ENCODE measurements at regions not wholly inside any gene's neighbourhood (a gene's known extent, or its start where the extent isn't known, plus 50 kb on each side); places are given as distances from the start of the nearest gene placed in this dataset.

GRCh38 chr10:105681051-105681450, 1040.0 kb downstream of the SORCS3 start:
- intact Hi-C loops (cut with micrococcal nuclease) = no loop called here

- intact Hi-C loops (cut with micrococcal nuclease) = no loop called here
Observed at GRCh38 chr10:105679781-105680180, 1038.7 kb downstream of the SORCS3 start.

- intact Hi-C loops (cut with micrococcal nuclease) = no loop called here
Observed at GRCh38 chr10:105675333-105675732, 1034.2 kb downstream of the SORCS3 start.

GRCh38 chr10:105674448-105674847, 1033.4 kb downstream of the SORCS3 start:
- intact Hi-C loops (cut with micrococcal nuclease) = no loop called here

GRCh38 chr10:105658696-105659095, 1017.6 kb downstream of the SORCS3 start:
- intact Hi-C loops (cut with micrococcal nuclease) = no loop called here

- intact Hi-C loops (cut with micrococcal nuclease) = no loop called here
Observed at GRCh38 chr10:105656856-105657255, 1015.8 kb downstream of the SORCS3 start.

GRCh38 chr10:105650306-105650705, 1009.2 kb downstream of the SORCS3 start:
- intact Hi-C loops (cut with micrococcal nuclease) = no loop called here

GRCh38 chr10:105647354-105647753, 1006.3 kb downstream of the SORCS3 start:
- intact Hi-C loops (cut with micrococcal nuclease) = no loop called here

- intact Hi-C loops (cut with micrococcal nuclease) = no loop called here
Observed at GRCh38 chr10:105644978-105645377, 1003.9 kb downstream of the SORCS3 start.

GRCh38 chr10:105644559-105644958, 1003.5 kb downstream of the SORCS3 start:
- intact Hi-C loops (cut with micrococcal nuclease) = no loop called here

- intact Hi-C loops (cut with micrococcal nuclease) = no loop called here
Observed at GRCh38 chr10:105644091-105644490, 1003.0 kb downstream of the SORCS3 start.

- intact Hi-C loops (cut with micrococcal nuclease) = no loop called here
Observed at GRCh38 chr10:105643660-105644059, 1002.6 kb downstream of the SORCS3 start.

GRCh38 chr10:105634281-105634680, 993.2 kb downstream of the SORCS3 start:
- intact Hi-C loops (cut with micrococcal nuclease) = no loop called here

- intact Hi-C loops (cut with micrococcal nuclease) = no loop called here
Observed at GRCh38 chr10:105615715-105616365, 974.8 kb downstream of the SORCS3 start.

GRCh38 chr10:105611244-105611798, 970.2 kb downstream of the SORCS3 start:
- intact Hi-C loops (cut with micrococcal nuclease) = no loop called here

GRCh38 chr10:105609451-105609850, 968.4 kb downstream of the SORCS3 start:
- intact Hi-C loops (cut with micrococcal nuclease) = no loop called here

GRCh38 chr10:105605918-105606317, 964.8 kb downstream of the SORCS3 start:
- intact Hi-C loops (cut with micrococcal nuclease) = no loop called here

- intact Hi-C loops (cut with micrococcal nuclease) = no loop called here
Observed at GRCh38 chr10:105605104-105605503, 964.0 kb downstream of the SORCS3 start.

GRCh38 chr10:105598207-105598606, 957.1 kb downstream of the SORCS3 start:
- intact Hi-C loops (cut with micrococcal nuclease) = no loop called here

GRCh38 chr10:105597312-105597711, 956.2 kb downstream of the SORCS3 start:
- intact Hi-C loops (cut with micrococcal nuclease) = no loop called here

GRCh38 chr10:105596749-105597148, 955.7 kb downstream of the SORCS3 start:
- intact Hi-C loops (cut with micrococcal nuclease) = no loop called here

- intact Hi-C loops (cut with micrococcal nuclease) = no loop called here
Observed at GRCh38 chr10:105594296-105594695, 953.2 kb downstream of the SORCS3 start.

- intact Hi-C loops (cut with micrococcal nuclease) = no loop called here
Observed at GRCh38 chr10:105592468-105592867, 951.4 kb downstream of the SORCS3 start.
